ENCODE measurements at regions not wholly inside any gene's neighbourhood (a gene's known extent, or its start where the extent isn't known, plus 50 kb on each side); places are given as distances from the start of the nearest gene placed in this dataset.
A peak's percentile ranks its signal among the peaks of the same experiment; 100 is the strongest.

DNA sequence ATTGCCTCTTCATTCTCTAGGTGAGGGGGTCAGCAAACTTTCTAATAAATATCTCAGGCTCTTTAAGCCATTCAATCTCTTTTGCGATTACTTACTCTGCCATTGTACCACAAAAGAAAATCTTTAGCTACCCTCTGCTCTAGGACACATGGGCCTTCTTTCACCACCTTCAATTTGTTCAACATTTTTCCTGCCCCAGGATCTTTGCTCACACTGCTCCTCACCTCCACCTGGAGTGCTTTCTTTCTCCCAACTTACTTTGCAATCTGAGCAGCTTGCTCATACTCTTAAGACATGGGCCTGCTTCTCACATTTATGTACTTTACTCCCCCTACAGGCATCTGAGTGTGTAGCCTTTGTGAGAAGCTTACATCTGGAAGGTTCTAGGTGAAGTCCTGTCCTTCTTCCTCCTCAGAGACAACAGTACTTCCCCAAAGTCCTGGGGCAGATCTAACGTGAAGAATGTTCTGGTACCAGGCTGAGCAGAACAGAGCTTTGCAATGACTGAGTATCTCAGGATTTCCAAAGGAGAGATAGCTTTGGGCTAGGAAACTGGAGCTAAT lies 55.0 kb upstream of the PRDM5 start:
- peak; percentile 14 for DNase-seq

DNA sequence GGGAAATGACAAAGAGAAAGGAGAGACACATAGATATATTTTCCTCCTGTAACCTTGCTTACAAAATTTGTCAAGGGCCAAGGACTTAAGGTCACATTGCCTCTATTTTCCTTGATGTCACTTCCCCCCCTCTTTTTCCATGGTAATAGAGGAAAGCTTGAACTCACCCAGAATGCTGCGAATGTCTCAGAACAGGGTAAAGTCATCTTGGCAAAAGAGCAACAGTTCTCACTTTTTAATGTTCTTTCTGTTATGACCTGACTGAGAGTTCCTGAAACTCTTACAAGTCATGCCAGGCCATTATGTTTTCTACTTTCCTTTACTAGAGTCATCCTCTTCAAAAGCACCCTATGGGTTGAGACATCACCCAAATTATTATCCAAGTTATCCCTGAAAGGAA lies 50.7 kb upstream of the PRDM5 start:
- no peak for DNase-seq
